HG03175 (cell line): ENCODE measurements at regions not wholly inside any gene's neighbourhood (a gene's known extent, or its start where the extent isn't known, plus 50 kb on each side); places are given as distances from the start of the nearest gene placed in this dataset.
"Not testable (repeated sequence)": the region's sequence is repeated elsewhere in the genome, so short reads cannot be mapped to it uniquely, and the experiment has no call there.

Source experiments
- ATAC-seq: cut with Tn5 transposase; IDR thresholded peaks from one replicate; pipeline ENCODE4 v1.9.1; 2021; ENCODE audit warnings: mild to moderate bottlenecking, moderate library complexity; ENCODE audit not compliant: unreplicated experiment

- not testable (repeated sequence) for ATAC-seq
These were observed 652.1 kb upstream of the LRFN5 start for GRCh38 chr14:40954448-40955130.

DNA sequence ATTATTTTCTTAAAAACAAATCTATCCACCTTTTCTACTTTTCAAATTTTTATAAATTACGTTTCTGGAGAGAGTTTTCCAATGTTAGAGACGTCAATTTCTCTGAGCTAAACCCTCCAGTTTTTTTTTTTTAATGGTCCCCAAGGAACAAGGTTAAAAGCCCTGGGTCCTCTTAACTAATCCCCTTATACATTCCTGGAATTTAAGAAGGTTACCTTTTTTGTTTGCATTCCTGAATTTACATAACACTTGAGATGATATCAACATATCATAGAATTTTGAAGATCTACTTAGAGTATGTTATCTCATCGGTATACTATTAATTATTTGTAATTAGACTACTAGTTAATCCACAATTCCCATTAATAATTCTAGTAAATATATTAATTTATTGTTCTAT, 662.2 kb upstream of the LRFN5 start:
- no peak for ATAC-seq

GRCh38 chr14:40936861-40937260, 669.8 kb upstream of the LRFN5 start:
- ATAC-seq, result no peak

GRCh38 chr14:40920380-40920779, 686.3 kb upstream of the LRFN5 start:
- ATAC-seq, result no peak

DNA sequence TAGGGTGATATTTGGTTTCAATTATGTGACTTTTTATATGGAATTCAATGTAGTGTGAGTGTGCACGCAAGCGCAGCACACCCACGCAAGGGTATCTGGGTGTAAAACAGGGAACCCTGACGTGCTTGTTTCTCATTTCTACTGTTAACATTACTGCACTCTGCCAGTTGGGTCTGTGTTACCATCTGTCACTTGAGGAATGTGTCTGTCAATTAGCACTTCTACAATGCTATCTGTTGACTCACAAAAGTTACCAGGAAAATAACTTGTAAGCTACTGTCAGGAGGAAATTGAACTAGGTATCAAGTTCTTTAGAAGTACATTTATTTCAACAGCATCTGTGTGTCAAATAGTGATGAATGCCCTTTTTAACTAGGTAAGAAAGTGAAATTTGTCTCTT, 695.5 kb upstream of the LRFN5 start:
- no peak for ATAC-seq

- no peak for ATAC-seq
These were observed 696.8 kb upstream of the LRFN5 start for GRCh38 chr14:40909906-40910305.

GRCh38 chr14:40903709-40904108, 703.0 kb upstream of the LRFN5 start:
- ATAC-seq, result no peak

DNA sequence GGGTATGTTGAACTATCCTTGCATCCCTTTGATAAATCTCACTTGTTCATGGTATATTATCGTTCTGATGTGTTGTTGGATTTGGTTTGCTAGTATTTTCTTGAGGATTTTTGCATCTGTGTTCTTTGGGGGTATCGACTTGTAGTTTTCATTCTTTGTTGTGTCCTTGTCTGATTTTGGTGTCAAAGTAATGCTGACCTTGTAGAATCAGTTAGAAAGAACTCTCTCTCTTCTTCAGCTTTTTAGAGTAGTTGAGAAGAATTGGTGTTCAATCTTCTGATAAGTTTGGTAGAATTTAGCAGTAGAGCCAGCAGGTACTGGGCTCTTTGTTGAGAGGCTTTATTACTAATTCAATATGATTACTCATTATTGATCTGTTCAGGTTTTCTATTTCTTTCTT, 707.2 kb upstream of the LRFN5 start:
- ATAC-seq, result no peak

DNA sequence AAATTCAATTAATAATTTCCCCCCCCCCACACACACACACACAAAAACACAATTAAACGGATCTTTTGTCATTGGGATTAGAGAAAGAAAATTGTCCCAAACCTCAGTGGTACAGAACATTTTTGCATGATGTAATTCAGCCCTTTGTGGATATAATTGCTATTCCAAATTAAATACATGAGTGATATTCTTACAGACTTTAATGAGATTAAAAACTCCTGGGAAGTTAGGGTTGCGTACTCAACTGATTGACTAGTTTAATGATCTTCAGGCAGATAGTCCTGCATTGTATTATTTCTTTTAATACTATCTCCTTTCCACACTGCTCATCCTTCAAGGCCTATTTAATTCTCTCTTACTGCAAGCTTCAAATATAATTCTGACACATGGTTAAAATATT, 711.8 kb upstream of the LRFN5 start:
- ATAC-seq, result no peak

GRCh38 chr14:40889126-40889525, 717.5 kb upstream of the LRFN5 start:
- no peak for ATAC-seq

DNA sequence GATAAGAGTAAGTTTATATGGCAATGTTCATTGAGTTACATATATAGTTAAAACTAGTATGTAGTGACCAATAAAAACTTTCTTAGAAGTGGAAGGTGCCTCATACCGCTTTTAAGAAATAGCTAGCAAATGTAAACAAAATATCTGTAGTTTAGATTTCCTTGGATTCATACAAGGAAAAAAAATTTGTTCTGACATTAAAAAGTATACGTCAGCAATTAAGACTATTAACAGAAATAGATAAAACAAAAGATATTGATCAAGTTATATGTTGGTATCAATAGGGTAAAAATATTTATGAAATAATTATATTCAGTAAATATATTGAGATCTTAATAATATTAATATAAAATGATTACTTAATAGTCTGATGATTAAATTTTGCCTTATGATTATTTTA, 718.8 kb upstream of the LRFN5 start:
- ATAC-seq, result no peak

- ATAC-seq, result no peak
These were observed 736.4 kb upstream of the LRFN5 start for GRCh38 chr14:40870252-40870651.

DNA sequence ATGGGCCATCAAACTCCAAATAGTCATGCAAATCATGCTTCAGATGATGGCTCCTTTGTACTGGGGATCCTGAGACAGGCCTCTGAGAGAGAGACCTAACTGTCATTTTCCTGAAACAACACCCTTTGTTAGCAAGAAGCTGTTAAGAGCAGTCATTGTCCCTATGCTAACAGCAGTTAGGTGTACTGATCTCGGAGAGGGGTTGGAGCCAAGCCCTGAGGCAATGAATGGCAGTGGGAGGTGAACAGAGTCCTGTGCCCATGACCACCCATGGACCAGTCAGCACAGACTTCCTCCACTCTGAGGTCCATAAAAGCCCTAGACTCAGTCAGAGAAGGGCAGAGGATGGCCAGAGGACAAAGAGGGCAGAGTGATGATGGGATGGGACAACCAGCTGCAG, 747.6 kb upstream of the LRFN5 start:
- ATAC-seq, result no peak

- ATAC-seq, result no peak
These were observed 751.3 kb upstream of the LRFN5 start for GRCh38 chr14:40855343-40855742.

DNA sequence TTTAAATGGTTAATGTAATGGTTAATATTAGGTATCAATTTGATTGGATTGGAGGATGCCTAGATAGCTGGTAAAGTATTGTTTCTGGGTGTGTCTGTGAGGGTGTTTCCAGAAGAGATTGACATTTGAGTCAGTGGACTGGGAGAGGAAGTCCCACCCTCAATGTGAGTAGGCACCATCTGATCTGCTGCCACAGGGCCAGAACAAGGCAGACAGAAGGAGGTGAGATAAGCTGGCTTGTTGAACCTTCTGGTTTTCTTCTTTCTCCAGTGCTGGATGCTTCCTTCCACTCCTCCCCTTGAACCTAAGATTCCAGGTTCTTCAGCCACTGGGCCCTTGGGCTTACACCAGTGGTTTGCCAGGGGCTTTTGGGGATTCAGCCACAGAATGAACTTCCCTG, 756.5 kb upstream of the LRFN5 start:
- no peak for ATAC-seq

- ATAC-seq, result no peak
These were observed 759.2 kb upstream of the LRFN5 start for GRCh38 chr14:40847480-40847879.

DNA sequence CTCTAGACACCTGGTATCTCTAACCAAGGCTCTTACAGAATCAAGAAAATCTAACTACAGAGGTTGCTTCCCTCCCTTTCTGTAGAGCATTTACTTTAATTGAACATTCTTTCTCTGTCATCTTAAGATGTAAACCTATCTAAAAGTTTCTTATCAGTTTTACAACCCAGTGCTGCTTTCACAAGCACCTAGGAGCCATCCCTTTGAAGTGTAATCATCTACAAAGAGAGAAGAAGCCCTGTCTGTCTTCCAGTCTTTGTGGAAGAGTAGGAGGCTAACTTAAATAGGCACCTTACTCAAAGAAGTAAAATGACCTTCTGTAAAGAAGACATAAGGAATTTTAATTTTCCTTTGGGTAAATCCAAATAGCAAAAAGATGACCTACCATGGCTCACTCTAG, 763.9 kb upstream of the LRFN5 start:
- ATAC-seq, result no peak

GRCh38 chr14:40841886-40842285, 764.8 kb upstream of the LRFN5 start:
- no peak for ATAC-seq

- no peak for ATAC-seq
These were observed 768.1 kb upstream of the LRFN5 start for GRCh38 chr14:40838601-40839000.

DNA sequence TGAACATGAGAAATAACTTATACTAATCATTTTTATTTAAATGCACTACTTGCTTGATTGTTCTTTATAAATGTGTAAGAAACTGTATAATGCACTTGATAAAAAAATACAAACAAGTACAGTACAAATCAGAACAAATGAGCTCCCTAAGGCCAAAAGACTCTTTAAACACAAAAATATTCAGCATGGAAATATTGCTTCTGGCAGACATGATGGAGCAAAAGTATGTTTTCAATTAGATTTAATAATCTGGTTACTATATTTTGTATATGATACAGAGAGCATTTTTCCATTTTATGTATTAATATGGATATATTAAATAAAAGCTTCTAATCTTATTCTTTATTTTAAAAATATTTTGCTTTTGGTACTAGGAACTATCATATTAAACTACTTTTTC, 800.2 kb upstream of the LRFN5 start:
- no peak for ATAC-seq

DNA sequence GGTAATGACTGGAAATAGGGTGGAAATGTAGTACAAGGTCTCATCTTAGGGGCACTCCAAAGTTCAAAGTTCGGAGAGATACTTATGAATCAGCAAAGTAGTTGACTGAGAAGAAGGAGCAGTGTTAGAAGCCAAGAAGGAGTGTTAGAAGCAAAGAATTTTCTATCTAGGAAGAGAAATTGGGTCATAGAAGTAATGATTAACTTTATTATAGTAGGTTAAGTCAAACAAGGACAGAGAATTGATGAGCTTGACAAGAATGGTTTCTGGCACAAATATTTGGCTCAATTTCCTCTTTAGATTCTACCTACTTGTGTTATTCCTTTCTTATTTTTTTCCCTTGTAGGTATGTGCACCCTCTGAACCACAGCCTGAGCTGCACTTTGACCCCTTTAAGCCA, 810.5 kb upstream of the LRFN5 start:
- ATAC-seq, result no peak

- no peak for ATAC-seq
These were observed 821.8 kb upstream of the LRFN5 start for GRCh38 chr14:40784860-40785259.

DNA sequence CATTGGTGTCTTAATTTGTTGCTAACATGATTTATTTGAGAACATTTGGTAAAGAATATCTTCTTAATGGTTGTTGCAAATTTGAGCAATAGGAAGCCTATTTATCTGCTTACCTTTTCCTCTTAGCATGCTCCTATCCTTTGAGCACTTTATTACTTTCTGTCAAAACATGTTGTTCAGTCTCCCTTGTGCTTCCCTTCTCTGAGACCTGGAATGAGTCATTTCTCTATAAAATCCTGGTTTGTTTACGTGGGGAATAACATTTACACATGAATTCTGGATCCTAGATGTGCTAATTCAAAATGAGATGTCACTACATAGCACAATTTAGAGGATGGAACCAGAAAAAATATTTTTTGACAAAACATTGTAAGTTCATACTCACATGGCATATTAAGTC, 844.0 kb upstream of the LRFN5 start:
- no peak for ATAC-seq
